NCI-H2196 (cell line): ENCODE measurements at regions not wholly inside any gene's neighbourhood (a gene's known extent, or its start where the extent isn't known, plus 50 kb on each side); places are given as distances from the start of the nearest gene placed in this dataset.
"Not testable (repeated sequence)": the region's sequence is repeated elsewhere in the genome, so short reads cannot be mapped to it uniquely, and the experiment has no call there.

Experiments used
- DNase-seq: peaks from one replicate; lab custom pipeline; 2025; ENCODE audit not compliant: unreplicated experiment; lab: John Stamatoyannopoulos, UW

DNA sequence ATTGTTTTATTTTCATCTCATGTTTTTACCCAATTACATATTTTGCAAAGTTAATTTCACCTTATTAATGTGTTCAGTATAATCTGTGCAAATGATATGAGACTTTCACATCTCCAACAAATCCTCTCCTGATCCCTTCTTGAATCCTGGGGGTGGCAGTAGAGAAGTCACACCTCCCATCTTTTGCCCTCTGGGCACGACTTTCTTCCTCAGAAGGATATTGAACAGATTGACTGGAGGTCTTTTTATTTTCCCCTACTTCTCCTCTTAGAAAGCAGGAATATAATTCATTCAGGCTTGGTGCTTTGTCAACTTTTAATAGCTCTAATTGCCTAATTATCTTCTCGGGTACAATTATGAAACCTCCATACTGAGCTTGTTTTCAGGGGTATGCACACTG lies 1037.1 kb upstream of the NUDT12 start:
- no peak for DNase-seq

DNA sequence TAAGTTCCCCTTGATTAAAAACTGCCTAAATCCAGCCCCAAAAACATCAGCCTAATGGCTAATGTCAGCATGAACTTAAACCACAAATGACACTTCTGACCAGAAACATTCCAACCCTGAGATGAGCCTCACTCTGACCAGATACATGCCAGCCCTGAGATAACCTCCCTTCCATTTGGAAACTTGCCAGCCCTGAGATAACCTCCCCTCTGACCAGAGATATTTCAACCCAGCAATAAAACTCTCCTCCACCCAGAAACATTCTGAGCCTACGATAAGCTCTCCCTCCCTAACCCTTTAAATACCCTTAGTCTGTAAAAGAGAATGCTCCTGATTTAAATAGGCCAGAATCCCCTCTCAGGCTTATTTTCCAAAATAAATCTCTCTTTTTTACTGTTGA lies 1035.7 kb upstream of the NUDT12 start:
- DNase-seq: no peak

DNA sequence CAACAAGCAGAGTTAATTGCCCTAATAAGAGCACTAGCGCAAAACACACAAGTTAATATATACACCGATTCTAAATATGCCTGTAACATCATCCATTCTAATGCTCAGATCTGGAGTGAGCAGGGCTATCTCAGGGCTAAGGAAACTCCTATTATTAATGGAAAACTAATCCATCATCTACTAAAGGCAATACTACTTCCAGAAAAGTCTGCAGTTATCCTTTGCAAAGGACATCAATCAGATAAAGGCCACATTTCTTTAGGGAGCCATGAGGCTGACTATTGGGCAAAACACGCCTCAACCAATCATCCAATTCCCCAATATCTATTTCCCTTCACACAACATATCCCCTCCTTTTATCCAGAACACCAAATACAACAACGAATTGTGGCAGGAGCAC lies 1032.3 kb upstream of the NUDT12 start:
- no peak for DNase-seq

DNA sequence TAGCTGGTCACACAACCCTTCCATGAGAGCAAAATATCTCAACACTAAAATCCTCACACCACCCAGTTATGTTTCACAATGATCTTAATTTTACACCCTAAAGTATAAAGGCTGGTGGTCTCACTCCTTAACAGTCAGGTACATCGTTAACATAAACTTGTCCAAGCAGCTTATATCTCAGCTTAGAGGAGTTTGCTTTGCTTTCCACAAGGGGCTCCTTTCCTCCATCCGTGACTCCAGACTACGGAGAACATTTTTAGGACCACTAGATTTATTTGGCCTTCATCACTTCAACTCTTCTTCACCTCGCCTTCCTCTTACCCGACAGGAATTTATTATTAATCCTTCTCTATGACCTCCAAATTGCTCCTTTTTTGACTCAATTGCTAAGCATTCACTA lies 1014.1 kb upstream of the NUDT12 start:
- no peak for DNase-seq

DNA sequence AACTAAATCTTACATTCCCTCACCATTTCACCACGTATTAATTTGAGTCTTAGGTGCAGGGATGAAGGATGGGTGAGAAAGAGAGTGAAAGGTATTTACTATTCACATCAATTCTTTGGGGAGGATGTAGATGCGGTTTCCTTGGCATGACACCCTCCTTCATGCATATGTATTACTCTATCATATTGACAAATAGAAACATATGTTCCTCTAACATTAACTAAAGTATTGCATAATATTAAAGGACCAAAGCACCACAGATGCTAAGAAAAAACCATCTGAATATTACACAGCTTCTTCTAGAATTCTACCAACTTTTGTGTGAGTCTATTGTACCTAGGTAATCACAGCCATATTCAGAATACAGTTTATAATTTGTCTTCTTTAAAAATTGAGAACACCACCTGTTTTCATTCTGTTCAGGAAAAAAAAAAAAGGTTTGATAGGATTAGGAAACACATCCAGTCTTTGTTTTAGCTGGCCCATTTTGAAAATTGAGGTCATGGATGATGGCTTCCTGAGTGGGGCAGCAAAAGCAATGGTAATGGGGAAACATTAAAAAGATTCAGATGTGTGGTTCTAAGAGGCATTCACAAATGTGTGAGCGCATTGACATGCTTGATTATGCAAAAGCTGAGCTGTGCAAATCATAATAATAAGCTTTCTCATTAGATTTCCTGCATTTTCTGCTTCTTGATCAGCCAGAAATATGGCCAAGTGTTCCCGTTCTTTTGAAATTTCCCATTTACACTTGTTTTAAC lies 1011.5 kb upstream of the NUDT12 start:
- no peak for DNase-seq

DNA sequence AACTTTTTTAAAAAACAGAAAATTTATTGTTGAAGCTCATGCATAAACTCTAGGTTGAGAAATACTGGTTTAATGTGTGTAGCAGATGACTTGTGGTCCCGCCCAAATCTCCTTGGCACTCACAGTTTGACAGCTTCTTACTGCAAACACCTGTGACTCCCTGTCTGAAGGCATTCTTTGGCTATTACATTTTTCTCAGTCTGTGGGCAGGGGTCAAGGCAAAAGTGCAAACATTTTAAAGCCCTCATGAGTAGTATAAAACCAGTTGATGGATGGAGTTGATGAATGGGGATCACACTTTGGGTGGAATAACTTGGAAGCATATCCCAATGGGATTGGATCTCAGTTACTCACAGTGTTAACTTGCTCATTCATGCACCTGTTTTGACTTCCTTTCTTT lies 1007.0 kb upstream of the NUDT12 start:
- DNase-seq: no peak

DNA sequence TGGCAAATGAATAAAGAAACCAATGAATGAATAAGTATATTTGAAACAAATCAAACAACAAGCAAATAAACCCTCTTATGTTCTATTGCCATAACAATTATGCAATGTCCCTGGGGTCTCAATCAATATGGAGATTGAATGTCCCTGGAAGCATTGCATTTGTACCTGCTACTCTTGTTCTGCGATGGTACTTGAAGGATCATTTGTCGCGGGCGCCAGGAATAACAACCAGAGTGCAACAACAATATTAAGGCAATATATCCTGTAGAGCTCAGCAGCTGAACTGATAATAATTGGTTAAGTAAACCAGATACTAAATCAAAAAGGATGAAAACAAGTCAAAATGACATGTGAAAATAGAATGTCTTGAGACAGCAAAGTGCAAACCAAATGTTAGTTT lies 1001.9 kb upstream of the NUDT12 start:
- no peak for DNase-seq

DNA sequence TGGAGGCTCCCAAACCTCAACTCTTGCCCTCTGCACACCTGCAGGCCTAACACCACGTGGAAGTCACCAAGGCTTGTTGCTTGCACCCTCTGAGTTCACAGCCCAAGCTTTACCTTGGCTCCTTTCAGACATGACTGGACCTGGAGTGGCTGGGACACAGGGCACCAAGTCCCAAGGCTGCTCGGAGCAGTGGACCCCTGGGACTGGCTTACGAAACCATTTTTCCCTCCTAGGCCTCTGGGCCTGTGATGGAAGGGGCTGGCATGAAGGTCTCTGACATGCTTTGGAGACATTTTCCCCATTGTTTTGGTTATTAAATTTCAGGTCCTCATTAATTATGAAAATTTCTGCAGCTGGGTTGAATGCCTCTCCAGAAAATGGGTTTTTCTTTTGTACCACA lies 994.4 kb upstream of the NUDT12 start:
- no peak for DNase-seq

DNA sequence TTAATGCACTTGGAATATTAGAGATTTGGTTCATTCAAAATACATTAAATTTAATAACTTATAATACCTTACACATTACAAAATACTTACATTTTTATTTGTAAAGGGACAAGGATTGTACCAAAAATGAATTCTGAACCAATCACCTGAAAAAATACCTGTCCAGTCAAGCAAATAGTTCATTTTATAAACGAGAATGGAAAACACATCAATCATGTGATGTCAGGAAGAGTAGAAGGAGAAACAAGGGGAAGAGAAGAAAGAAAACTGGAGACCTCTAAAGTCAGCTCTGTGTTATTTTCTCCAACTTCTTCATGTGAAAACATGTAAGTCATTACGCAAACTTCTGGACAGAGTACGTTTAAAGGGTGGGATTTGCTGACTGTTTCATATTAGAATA lies 989.0 kb upstream of the NUDT12 start:
- no peak for DNase-seq

DNA sequence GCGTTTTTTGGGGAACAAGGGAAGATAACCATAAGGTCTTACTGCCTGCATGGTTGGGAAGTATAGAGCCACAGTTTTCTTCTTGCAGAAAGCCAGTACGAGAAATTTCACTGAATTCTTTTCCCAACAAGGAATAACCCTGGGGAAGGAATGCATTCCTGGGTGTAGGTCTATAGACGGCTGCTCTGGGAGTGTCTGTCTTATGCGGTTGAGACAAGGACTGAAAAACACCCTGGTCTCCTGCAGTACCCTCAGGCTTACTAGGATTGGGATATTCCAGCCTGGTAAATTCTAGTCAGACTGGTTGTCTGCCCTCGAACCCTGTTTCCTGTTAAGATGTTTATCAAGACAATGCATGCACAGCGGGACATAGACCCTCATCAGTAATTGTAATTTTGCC lies 984.3 kb upstream of the NUDT12 start:
- not testable (repeated sequence) for DNase-seq

DNA sequence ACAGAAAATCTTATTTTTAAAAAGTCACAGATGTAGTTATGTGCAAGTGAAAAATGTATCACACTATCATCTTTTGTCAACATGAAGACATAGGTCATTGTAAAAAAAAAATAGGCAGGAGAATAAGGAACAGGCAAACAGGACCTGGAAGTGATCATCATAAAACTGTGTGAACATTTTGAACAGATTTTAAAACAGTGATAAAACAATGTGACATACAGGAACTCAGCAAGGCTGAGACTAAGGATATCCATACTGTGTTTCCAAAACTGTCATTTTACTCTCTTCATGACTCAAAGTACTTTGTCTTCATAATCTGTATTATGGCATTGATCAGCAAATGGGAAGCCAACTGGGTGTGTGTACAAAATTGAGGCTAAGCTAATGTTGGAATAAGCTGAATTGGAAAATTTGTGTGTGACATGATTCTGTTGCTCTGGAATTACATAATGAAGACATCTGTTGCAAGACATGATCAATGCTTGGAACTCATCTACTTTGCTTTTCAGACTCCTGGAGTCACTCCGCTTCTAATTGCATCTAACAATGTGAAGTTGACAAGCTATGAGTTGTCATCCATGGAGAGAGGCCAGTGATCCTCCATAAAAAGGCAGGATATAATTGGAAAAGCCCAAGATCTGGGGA lies 978.7 kb upstream of the NUDT12 start:
- DNase-seq: no peak

DNA sequence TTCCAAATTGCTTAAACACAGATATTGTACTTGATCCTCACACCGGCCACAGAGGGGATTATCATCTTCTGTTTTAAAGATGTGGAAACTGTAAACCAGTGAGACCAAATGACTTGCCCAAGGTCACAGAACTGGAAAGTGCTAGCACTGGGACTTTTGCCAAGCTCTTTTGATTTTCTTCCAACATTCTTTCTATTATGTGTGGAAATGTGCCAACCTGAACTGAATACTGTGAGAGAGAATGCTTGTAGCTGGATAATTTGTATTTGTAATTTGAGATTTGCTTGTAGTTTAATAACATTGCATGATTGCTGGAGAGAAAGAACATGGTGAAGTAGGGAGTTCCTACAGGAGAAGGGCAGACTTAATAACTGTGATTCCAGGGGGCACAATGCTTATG lies 977.9 kb upstream of the NUDT12 start:
- DNase-seq: peak; percentile 1

DNA sequence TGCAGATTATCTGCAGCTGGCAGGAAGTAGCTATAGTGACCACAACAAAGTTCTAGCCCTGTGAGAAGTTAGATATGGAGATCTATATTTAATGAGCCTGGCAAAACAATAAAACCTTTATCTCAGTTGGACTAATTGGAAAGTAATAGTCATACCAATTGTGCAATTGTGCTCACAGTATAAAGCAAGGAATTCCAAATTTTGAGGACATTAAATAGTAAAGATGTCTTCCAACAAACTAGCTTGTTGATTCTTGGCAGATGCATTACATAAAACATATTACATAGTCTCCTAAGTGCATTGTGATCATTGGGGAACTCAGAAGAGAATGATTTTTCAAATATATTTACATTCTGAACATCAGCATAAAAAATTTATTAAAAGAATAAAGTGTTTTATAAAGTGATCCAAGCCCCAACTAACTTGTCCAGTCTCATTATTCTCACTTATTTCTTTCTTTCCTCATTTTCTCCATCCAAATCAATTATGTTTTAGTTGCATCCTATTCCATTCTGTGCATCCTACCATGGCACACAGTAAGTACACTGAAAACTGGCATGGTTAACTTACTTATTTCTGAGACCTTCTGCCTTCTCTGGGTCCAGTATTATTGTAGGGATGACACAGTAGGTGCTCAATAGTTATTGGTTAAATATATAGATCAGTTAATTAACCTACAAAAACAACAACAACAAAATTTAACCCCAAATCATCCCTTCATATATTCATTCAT lies 977.2 kb upstream of the NUDT12 start:
- DNase-seq: no peak

DNA sequence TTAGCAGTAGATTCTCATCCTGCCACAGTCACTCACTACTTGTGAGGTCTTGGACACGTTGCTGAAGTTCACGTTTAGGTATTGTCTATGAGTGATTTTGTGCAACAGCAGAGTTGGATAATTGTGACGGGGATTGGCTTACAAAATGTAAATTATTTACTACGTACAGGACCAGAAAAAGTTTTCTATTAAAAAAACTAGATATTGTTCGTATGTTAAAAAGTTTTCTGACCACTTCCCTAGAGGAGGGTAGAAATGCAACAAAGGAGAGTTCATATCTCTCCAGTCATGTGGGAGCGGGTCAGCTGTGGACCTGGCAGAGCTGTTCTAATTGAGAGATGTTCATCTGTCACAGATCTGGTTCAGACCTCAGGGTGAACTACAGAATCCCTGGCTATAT lies 976.1 kb upstream of the NUDT12 start:
- no peak for DNase-seq

DNA sequence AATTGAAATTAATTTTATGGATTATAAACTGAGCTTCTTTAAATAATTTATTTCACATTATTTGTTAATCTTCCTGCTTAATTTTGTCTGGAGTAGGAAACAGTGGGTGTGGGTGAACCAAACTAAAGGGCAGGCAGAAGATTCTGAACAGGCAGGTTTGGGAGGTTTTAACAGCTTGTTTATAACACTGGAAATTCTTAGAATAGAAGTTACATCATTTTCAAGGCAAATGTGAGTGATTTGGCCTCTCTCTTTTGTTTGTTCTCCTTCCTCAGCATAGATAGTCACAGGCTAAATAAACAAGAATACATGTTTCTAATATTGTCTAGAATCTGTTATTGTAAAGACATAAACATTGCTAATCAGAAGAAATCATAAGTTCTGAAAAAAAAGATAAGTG lies 970.9 kb upstream of the NUDT12 start:
- DNase-seq: no peak

DNA sequence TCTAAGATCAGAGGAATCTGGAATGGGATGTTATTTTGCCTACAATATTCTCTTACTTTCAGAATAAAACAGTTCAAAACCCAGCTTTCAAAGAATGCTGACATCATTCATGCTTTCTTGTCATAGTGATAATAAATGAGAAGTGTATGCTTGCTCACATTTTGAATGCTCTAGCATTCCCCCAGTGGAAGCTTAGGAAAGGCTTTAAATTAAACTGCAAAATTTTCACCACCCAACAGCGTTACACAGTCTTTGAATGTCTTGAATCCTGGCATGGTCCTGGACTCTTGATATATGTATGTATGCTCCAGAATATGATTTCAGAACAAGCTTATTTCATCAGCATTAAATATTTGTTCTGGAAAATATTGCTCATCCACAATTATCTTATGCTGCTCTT lies 964.3 kb upstream of the NUDT12 start:
- DNase-seq: no peak

DNA sequence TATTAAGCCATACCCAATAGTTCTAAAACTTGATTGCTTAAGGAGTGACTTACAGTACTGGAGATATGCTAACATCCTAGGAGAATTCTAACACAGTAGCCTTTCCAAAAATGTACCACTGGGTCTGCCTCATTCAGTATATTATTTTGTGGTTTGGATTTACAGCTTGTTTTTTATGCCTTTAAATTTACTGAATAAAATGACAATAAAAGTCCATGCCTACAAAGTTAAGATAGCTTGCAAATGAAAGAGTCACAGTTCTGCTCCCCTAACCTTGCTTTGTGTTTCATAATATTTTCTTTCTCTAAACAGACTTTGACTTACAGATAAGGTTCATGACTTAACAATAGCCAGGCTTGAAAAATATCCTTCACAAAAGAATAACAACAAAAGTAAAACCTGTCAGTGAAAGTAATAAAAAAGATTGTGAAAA lies 951.1 kb upstream of the NUDT12 start:
- DNase-seq: no peak

DNA sequence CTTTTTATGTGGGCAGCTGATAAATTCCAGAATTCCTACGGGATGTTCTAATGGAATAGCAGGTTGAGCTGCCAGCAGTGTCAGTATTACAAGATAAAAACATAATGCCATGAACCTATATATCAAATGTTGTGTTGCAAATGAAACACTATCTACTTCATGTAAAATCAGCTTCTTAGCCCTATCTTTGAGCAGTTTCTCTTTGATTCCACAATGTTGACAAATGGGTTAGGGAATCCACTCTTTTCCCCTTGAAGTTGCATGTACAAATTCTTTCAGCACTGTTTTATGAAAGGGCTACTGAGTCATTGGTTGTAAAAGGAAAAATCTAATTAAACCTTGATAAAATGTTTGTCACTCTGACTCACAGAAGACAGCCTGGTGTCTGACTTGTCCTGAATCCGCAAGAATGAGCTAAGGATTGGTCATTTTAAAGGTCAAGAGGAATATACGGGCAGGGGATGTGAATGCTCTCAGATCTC lies 950.6 kb upstream of the NUDT12 start:
- DNase-seq: no peak

DNA sequence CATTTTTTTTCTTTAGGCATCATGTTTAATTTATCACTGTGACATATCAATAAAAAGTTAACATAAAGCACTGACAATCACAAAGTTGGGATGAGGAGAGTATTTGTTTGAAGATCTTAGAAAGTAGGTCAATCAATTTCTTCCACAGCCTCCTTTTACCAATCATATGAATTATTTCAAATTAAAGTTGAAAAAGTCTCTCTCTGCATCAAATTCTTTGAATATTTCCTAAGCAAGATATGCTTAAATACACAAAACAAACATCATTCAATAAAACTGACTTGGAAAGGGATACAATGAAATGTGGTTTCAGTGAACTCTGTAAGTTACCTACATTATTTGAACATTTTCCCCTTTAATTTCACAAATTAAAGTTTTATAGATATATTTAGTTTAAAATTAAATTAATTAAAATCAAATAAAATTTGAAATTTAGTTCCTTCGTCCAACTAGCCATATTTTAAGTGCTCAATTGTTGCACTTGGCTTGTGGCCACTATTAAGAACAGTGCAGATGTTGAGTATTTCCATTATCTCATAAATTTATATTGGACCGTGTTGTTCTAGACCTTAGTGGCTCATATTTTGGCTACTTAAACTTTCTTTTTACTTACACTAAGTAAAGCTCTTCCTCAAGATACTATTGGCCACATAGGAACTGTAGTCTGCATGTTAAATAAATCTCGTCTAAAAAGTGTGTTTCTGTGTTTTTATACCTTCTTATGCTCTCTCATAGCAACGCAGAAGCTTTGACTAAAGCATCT lies 949.7 kb upstream of the NUDT12 start:
- no peak for DNase-seq

DNA sequence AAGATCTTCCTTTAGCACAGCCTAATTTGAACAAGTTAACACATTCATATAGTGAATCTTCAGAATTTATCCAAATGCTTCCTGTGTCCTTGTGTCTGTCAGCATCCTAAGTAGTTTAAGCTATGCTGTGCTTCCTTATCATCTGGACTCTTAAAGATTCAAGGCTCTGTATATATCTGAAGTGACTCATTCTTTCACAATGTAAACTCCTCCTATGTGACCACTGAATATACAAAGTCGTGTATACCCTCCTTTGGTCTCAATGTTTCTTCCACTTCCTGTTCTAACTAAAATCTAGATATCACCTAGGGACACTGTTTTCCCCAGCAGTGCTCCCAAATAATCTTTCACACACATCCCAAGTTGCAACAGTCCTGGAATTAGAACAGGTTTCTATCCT lies 935.7 kb upstream of the NUDT12 start:
- DNase-seq: no peak

DNA sequence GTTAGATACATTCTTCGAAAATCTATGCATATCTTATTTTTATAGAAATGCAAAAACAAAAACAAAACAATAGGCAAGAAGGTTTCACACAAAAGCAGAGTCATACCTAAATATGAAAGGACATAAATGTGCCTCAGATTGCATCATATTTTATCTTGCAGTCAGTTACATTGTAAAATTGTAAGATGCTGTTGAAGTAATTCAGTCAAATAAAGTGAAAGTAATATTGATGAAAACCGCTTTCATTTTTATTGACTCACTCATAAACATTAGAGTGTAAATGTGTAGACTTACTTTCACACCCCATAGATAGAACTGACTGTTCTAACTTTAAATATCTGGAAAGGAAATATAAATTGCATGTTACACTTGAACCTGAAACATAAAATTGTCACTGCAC lies 931.5 kb upstream of the NUDT12 start:
- DNase-seq: no peak
